H9 (cell line): ENCODE measurements at regions not wholly inside any gene's neighbourhood (a gene's known extent, or its start where the extent isn't known, plus 50 kb on each side); places are given as distances from the start of the nearest gene placed in this dataset.

Experiments
- DNase-seq: peaks from one replicate; pipeline ENCODE4 v3.0.0-alpha.2; 2017
- H2AFZ ChIP-seq: one replicate; pipeline ENCODE4 v1.6.1; 2013; ENCODE audit warnings: mild to moderate bottlenecking, low read length, control low read depth, moderate library complexity
- H2AK5ac ChIP-seq: 2 replicates; pipeline ENCODE4 v1.6.1; 2013; ENCODE audit warnings: low read length, control low read depth, mixed read lengths; ENCODE audit not compliant: insufficient read length
- H2BK120ac ChIP-seq: one replicate; pipeline ENCODE4 v1.6.1; 2013; ENCODE audit warnings: low read depth, mild to moderate bottlenecking, low read length, control low read depth, inconsistent platforms; ENCODE audit not compliant: poor library complexity, severe bottlenecking
- H2BK12ac ChIP-seq: 2 replicates; pipeline ENCODE4 v1.6.1; 2013; ENCODE audit warnings: low read length, control low read depth, mixed read lengths, low read depth; ENCODE audit not compliant: insufficient read length
- H2BK15ac ChIP-seq: 2 replicates; pipeline ENCODE4 v1.6.1; 2013; ENCODE audit warnings: low read depth, low read length, control low read depth
- H2BK20ac ChIP-seq: one replicate; pipeline ENCODE4 v1.6.1; 2013; ENCODE audit warnings: low read depth, mild to moderate bottlenecking, low read length, control low read depth, inconsistent platforms; ENCODE audit not compliant: poor library complexity, severe bottlenecking
- H2BK5ac ChIP-seq: 2 replicates; pipeline ENCODE4 v1.6.1; 2013; ENCODE audit warnings: low read length, control low read depth, mixed read lengths; ENCODE audit not compliant: insufficient read length
- H3K14ac ChIP-seq: 2 replicates; pipeline ENCODE4 v1.6.1; 2013; ENCODE audit warnings: low read length, control low read depth; ENCODE audit not compliant: insufficient read depth
- H3K18ac ChIP-seq: 2 replicates; pipeline ENCODE4 v1.6.1; 2013; ENCODE audit warnings: low read depth, mild to moderate bottlenecking, mixed read lengths, low read length, control low read depth; ENCODE audit not compliant: insufficient read length
- H3K23ac ChIP-seq: 2 replicates; pipeline ENCODE4 v1.6.1; 2013; ENCODE audit warnings: low read length, control low read depth, mixed read lengths, low read depth; ENCODE audit not compliant: insufficient read length
- H3K23me2 ChIP-seq: 2 replicates; pipeline ENCODE4 v1.6.1; 2013; ENCODE audit warnings: low read depth, mild to moderate bottlenecking, mixed read lengths, low read length, control low read depth; ENCODE audit not compliant: insufficient read length, poor library complexity, severe bottlenecking
- H3K27ac ChIP-seq: 2 replicates; pipeline ENCODE4 v1.5.1; 2013; ENCODE audit warnings: low read length, control low read depth, mixed read lengths, low read depth; ENCODE audit not compliant: insufficient read length
- H3K27me3 ChIP-seq: 2 replicates; pipeline ENCODE4 v1.6.1; 2013; ENCODE audit warnings: low read length, control low read depth, inconsistent platforms; ENCODE audit not compliant: insufficient read depth
- H3K4ac ChIP-seq: 2 replicates; pipeline ENCODE4 v1.6.1; 2013; ENCODE audit warnings: low read depth, mild to moderate bottlenecking, control low read depth, inconsistent platforms, low read length, moderate library complexity
- H3K4me1 ChIP-seq: 2 replicates; pipeline ENCODE4 v1.6.1; 2013; ENCODE audit warnings: low read length, control low read depth, inconsistent platforms; ENCODE audit not compliant: insufficient read depth
- H3K4me2 ChIP-seq: 2 replicates; pipeline ENCODE4 v1.6.1; 2013; ENCODE audit warnings: low read length, control low read depth, mixed read lengths; ENCODE audit not compliant: insufficient read length, insufficient read depth
- H3K56ac ChIP-seq: 2 replicates; pipeline ENCODE4 v1.6.1; 2013; ENCODE audit warnings: low read depth, mild to moderate bottlenecking, mixed read lengths, low read length, control low read depth; ENCODE audit not compliant: insufficient read length
- H3K79me1 ChIP-seq: 2 replicates; pipeline ENCODE4 v1.6.1; 2013; ENCODE audit warnings: low read depth, mild to moderate bottlenecking, moderate library complexity, low read length, control low read depth, inconsistent platforms; ENCODE audit not compliant: insufficient read depth, poor library complexity, severe bottlenecking
- H3K79me2 ChIP-seq: 2 replicates; pipeline ENCODE4 v1.6.1; 2013; ENCODE audit warnings: low read length, control low read depth, inconsistent platforms; ENCODE audit not compliant: insufficient read depth
- H3K9ac ChIP-seq: 2 replicates; pipeline ENCODE4 v1.6.1; 2013; ENCODE audit warnings: low read length, control low read depth, mixed read lengths; ENCODE audit not compliant: insufficient read length; ENCODE audit errors: extremely low read depth
- H3K9me3 ChIP-seq: one replicate; pipeline ENCODE4 v1.6.1; 2013; ENCODE audit warnings: low read depth, low read length, inconsistent platforms; ENCODE audit not compliant: control insufficient read depth
- H3T11ph ChIP-seq: one replicate; pipeline ENCODE4 v1.6.1; 2013; ENCODE audit warnings: mild to moderate bottlenecking, low read length, control low read depth, inconsistent platforms
- H4K20me1 ChIP-seq: one replicate; pipeline ENCODE4 v1.6.1; 2013; ENCODE audit not compliant: control insufficient read depth, insufficient read length, insufficient read depth
- H4K5ac ChIP-seq: 2 replicates; pipeline ENCODE4 v1.6.1; 2013; ENCODE audit warnings: low read depth, mild to moderate bottlenecking, mixed read lengths, low read length, control low read depth; ENCODE audit not compliant: insufficient read length
- H4K8ac ChIP-seq: replicated peaks from 2 replicates; pipeline ENCODE4 v1.6.1; 2013; ENCODE audit warnings: low read length, control low read depth, mixed read lengths, low read depth; ENCODE audit not compliant: insufficient read length
- H4K91ac ChIP-seq: 2 replicates; pipeline ENCODE4 v1.6.1; 2013; ENCODE audit warnings: low read depth, mild to moderate bottlenecking, moderate library complexity, mixed read lengths, low read length, control low read depth; ENCODE audit not compliant: insufficient read length
- H3K27ac Mint-ChIP-seq, 3 experiments: 2 replicates in 2 of 3; 3 replicates in 1 of 3; pipeline ENCODE4 v1.8.0; 2020 to 2021; ENCODE audit warnings: mixed read lengths in 3 of 3, mild to moderate bottlenecking in 1 of 3, moderate library complexity in 1 of 3
- H3K27me3 Mint-ChIP-seq: 2 replicates; pipeline ENCODE4 v1.8.0; 2021; ENCODE audit warnings: low read depth, mild to moderate bottlenecking, moderate library complexity, mixed read lengths
- H3K36me3 Mint-ChIP-seq, 3 experiments: 2 replicates in 2 of 3; 3 replicates in 1 of 3; pipeline ENCODE4 v1.8.0; 2020 to 2021; ENCODE audit warnings: low read depth in 3 of 3, mixed read lengths in 3 of 3; ENCODE audit not compliant: insufficient read depth in 1 of 3
- H3K4me1 Mint-ChIP-seq, 2 experiments: 2 replicates each; pipeline ENCODE4 v1.8.0; 2020; ENCODE audit warnings: mixed read lengths in 2 of 2
- H3K4me3 Mint-ChIP-seq, 2 experiments: 2 replicates in 1 of 2; 3 replicates in 1 of 2; pipeline ENCODE4 v1.8.0; 2020 to 2021; ENCODE audit warnings: mild to moderate bottlenecking in 2 of 2, mixed read lengths in 2 of 2, moderate library complexity in 1 of 2
- H3K9me3 Mint-ChIP-seq, 2 experiments: 2 replicates in 1 of 2; 3 replicates in 1 of 2; pipeline ENCODE4 v1.8.0; 2020; ENCODE audit warnings: mild to moderate bottlenecking in 2 of 2, mixed read lengths in 2 of 2, moderate library complexity in 1 of 2
- WGBS: extraction: QIAGEN DNeasy Blood & Tissue Kit; methylation state at CpG from one replicate; pipeline ENCODE4 v1.1.7; 2013; ENCODE audit warnings: missing lambda C conversion rate, low lambda C conversion rate, mixed read lengths; ENCODE audit not compliant: insufficient read length; ENCODE audit errors: extremely low coverage; 5-methylcytosine and 5-hydroxymethylcytosine counted together
- TF ChIP-seq, protein P1 (sequence below): fragments of 200-600 bp; sonication (generic); conservative IDR thresholded peaks from 3 replicates; pipeline ENCODE4 v1.8.0; 2021; ENCODE audit warnings: antibody characterized with exemption, mild to moderate bottlenecking

DNA sequence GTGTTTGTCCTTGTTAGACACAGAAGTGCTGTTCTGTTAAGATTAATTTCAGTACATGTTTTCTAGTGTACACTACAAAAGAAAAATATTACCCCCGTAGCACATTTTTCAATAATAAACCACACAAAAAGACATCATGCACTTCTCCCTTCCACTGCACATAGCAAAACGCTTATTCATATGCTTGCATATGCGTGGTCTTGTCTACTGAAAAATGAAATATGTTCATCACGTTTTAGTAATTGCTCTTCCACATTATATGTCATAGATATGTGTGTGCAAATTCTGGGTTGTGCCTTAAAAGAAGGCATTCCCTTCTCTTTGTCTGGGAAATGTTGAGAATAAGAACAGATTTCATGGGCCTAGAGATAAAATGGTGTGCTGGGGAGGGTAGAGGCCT is 353.9 kb downstream of the NSUN3 start:
- Mint-ChIP-seq H3K9me3 (peaks cover 0 to 8% of the 10 kb centered on the region in 2 experiments; a peak in 4 of 5 replicates), H3K36me3 (peaks cover 0 to 7% (median 6%) of the 10 kb centered on the region in 3 experiments; a peak in 4 of 7 replicates), H3K4me3 (no peak overlapping the region), H3K27me3 (no peaks in the 10 kb centered on the region), H3K27ac (no peak overlapping the region), H3K4me1 (peaks cover 17 to 18% of the 10 kb centered on the region in 2 experiments)
- Histone ChIP-seq H2AK5ac (no peak overlapping the region), H3K27ac (no peak overlapping the region), H4K91ac (no peak overlapping the region), H3K4me2 (no peak overlapping the region), H4K20me1 (no peaks in the 10 kb centered on the region), H3K18ac (no peak overlapping the region), H3K23me2 (no peaks in the 10 kb centered on the region), H3K56ac (no peak overlapping the region), H3K14ac (no peak overlapping the region), H3K79me2 (no peaks in the 10 kb centered on the region), H4K8ac (no peak overlapping the region), H4K5ac (no peak overlapping the region), H3T11ph (no peak overlapping the region), H3K4ac (no peak overlapping the region), H2BK20ac (no peak overlapping the region), H3K9ac (no peak overlapping the region), H2BK5ac (no peak overlapping the region), H3K9me3 (no peaks in the 10 kb centered on the region), H2AFZ (no peak overlapping the region), H3K4me1 (no peaks in the 10 kb centered on the region; the same call in 1 of the 2 replicates), H3K27me3 (no peaks in the 10 kb centered on the region), H3K23ac (no peak overlapping the region), H3K79me1 (no peaks in the 10 kb centered on the region), H2BK15ac (no peak overlapping the region), H2BK12ac (no peak overlapping the region), H2BK120ac (no peak overlapping the region)
- WGBS: no CpG with 5 or more reads among the region's 4 CpGs
- TF ChIP-seq, protein P1, sequence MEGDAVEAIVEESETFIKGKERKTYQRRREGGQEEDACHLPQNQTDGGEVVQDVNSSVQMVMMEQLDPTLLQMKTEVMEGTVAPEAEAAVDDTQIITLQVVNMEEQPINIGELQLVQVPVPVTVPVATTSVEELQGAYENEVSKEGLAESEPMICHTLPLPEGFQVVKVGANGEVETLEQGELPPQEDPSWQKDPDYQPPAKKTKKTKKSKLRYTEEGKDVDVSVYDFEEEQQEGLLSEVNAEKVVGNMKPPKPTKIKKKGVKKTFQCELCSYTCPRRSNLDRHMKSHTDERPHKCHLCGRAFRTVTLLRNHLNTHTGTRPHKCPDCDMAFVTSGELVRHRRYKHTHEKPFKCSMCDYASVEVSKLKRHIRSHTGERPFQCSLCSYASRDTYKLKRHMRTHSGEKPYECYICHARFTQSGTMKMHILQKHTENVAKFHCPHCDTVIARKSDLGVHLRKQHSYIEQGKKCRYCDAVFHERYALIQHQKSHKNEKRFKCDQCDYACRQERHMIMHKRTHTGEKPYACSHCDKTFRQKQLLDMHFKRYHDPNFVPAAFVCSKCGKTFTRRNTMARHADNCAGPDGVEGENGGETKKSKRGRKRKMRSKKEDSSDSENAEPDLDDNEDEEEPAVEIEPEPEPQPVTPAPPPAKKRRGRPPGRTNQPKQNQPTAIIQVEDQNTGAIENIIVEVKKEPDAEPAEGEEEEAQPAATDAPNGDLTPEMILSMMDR: no peak
- no peak for DNase-seq
